Mesendoderm (in vitro differentiated cells): ENCODE measurements at regions not wholly inside any gene's neighbourhood (a gene's known extent, or its start where the extent isn't known, plus 50 kb on each side); places are given as distances from the start of the nearest gene placed in this dataset.

Experiments
- DNase-seq: peaks from one replicate; pipeline ENCODE4 v3.0.0; 2013
- H2AK5ac ChIP-seq: 2 replicates; pipeline ENCODE4 v1.6.1; 2013; ENCODE audit warnings: low read length, inconsistent platforms
- H2BK120ac ChIP-seq: 2 replicates; pipeline ENCODE4 v1.6.1; 2013; ENCODE audit warnings: low read depth, mild to moderate bottlenecking, low read length, moderate library complexity, mixed read lengths
- H2BK15ac ChIP-seq: replicated peaks from 2 replicates; pipeline ENCODE4 v1.6.1; 2013; ENCODE audit warnings: low read depth, mild to moderate bottlenecking, moderate library complexity
- H2BK5ac ChIP-seq: 2 replicates; pipeline ENCODE4 v1.6.1; 2013; ENCODE audit warnings: low read length, inconsistent platforms
- H3K18ac ChIP-seq: 2 replicates; pipeline ENCODE4 v1.6.1; 2013; ENCODE audit warnings: mild to moderate bottlenecking, low read length, mixed read lengths
- H3K23ac ChIP-seq: one replicate; pipeline ENCODE4 v1.6.1; 2013; ENCODE audit warnings: low read length
- H3K27ac ChIP-seq: 2 replicates; pipeline ENCODE4 v1.5.1; 2013; ENCODE audit warnings: low read depth, mild to moderate bottlenecking, inconsistent platforms, low read length, moderate library complexity
- H3K27me3 ChIP-seq: 2 replicates; pipeline ENCODE4 v1.6.1; 2013; ENCODE audit warnings: low read length, control low read depth, mild to moderate bottlenecking, inconsistent platforms; ENCODE audit not compliant: insufficient read depth, poor library complexity
- H3K36me3 ChIP-seq: 2 replicates; pipeline ENCODE4 v1.6.1; 2013; ENCODE audit warnings: low read length, inconsistent platforms; ENCODE audit not compliant: control insufficient read depth, insufficient read depth
- H3K4ac ChIP-seq: one replicate; pipeline ENCODE4 v1.6.1; 2013; ENCODE audit warnings: low read depth, mild to moderate bottlenecking, low read length, moderate library complexity
- H3K4me1 ChIP-seq: 2 replicates; pipeline ENCODE4 v1.6.1; 2013; ENCODE audit warnings: low read depth, low read length, inconsistent platforms; ENCODE audit not compliant: control insufficient read depth
- H3K4me2 ChIP-seq: 2 replicates; pipeline ENCODE4 v1.6.1; 2013; ENCODE audit warnings: low read length
- H3K4me3 ChIP-seq: 2 replicates; pipeline ENCODE4 v1.5.1; 2013; ENCODE audit warnings: mild to moderate bottlenecking, low read length
- H3K56ac ChIP-seq: one replicate; pipeline ENCODE4 v1.6.1; 2013; ENCODE audit warnings: low read length
- H3K79me1 ChIP-seq: 2 replicates; pipeline ENCODE4 v1.6.1; 2013; ENCODE audit warnings: low read length, inconsistent platforms
- H3K79me2 ChIP-seq: 2 replicates; pipeline ENCODE4 v1.6.1; 2013; ENCODE audit warnings: mild to moderate bottlenecking, low read length; ENCODE audit not compliant: control insufficient read depth, insufficient read depth
- H3K9ac ChIP-seq: 2 replicates; pipeline ENCODE4 v1.6.1; 2013; ENCODE audit warnings: low read length, inconsistent platforms
- H4K5ac ChIP-seq: one replicate; pipeline ENCODE4 v1.6.1; 2013; ENCODE audit warnings: low read length
- H4K8ac ChIP-seq: one replicate; pipeline ENCODE4 v1.6.1; 2013; ENCODE audit warnings: low read depth, mild to moderate bottlenecking, control low read depth, low read length, moderate library complexity
- WGBS: extraction: QIAGEN DNeasy Blood & Tissue Kit; methylation state at CpG from one replicate; pipeline ENCODE4 v1.1.7; 2013; ENCODE audit warnings: low lambda C conversion rate, missing lambda C conversion rate; ENCODE audit not compliant: insufficient coverage; ENCODE audit errors: extremely low coverage; 5-methylcytosine and 5-hydroxymethylcytosine counted together

DNA sequence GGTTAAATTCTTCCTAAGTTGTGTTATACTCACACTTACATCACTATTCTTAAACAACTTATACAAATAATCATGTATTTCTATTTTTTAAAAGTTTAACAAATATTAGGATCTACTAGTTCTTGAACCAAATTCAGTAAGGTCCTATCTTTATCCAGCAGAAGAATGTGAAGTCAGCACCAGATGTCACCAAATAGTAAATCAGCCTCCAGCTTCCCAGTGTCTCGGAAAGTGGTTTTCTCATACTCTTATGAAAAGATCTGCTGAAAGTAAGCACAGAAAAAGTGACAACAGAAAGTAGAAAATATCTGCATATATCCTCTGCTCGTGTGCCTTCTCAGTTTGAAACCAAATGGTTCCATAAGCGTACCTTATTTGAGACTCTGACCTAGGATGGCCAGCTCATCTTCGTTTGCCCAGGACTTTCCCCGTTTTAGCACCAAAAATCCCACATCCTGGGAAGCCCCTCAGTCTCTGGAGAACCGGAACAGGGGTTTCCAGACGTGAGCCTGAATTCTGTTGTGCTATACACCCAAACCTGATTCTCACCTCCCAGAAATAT lies 98.0 kb upstream of the DCLK2 start:
- Histone ChIP-seq H4K5ac (no peak overlapping the region), H3K4me1 (no peaks in the 10 kb centered on the region), H3K4me3 (no peak overlapping the region), H3K4me2 (no peak overlapping the region), H2BK15ac (no peak overlapping the region), H3K27me3 (no peaks in the 10 kb centered on the region), H4K8ac (no peak overlapping the region), H3K4ac (no peak overlapping the region), H3K36me3 (no peaks in the 10 kb centered on the region), H3K18ac (no peak overlapping the region), H3K9ac (no peak overlapping the region), H2BK5ac (no peak overlapping the region), H2AK5ac (no peak overlapping the region), H3K27ac (no peak overlapping the region), H2BK120ac (no peak overlapping the region), H3K79me2 (no peaks in the 10 kb centered on the region), H3K56ac (no peak overlapping the region), H3K79me1 (no peaks in the 10 kb centered on the region), H3K23ac (no peak overlapping the region)
- DNase-seq = no peak
- no CpG with 5 or more reads among the region's 7 CpGs for WGBS

DNA sequence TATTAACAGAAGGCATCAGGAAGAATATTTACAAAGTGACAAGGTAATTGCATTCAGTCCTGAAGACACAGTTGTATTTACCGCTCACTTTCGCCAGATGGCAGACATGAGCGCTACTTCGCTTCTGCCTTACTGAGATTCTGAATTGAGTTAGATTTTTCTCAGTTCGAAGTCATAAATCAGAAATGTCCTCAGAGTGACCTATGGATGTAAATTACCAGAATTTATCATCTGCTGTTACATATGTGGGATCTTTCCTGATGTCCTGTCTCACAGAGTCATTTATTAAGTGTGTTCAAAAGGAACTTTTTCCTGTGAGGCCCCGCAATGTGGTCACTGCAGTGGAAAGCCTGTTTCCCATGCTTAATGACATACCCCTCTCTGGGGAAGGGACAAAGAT lies 97.3 kb upstream of the DCLK2 start:
- Histone ChIP-seq H3K36me3 (no peaks in the 10 kb centered on the region), H2BK120ac (no peak overlapping the region), H3K4ac (no peak overlapping the region), H2BK15ac (no peak overlapping the region), H3K27me3 (no peaks in the 10 kb centered on the region), H3K56ac (no peak overlapping the region), H3K27ac (no peak overlapping the region), H2AK5ac (no peak overlapping the region), H4K5ac (no peak overlapping the region), H3K9ac (no peak overlapping the region), H2BK5ac (no peak overlapping the region), H3K18ac (no peak overlapping the region), H4K8ac (no peak overlapping the region), H3K4me1 (no peaks in the 10 kb centered on the region), H3K79me1 (no peaks in the 10 kb centered on the region), H3K4me2 (no peak overlapping the region), H3K79me2 (no peaks in the 10 kb centered on the region), H3K23ac (no peak overlapping the region), H3K4me3 (no peak overlapping the region)
- DNase-seq = peak; percentile 54
- WGBS = no CpG with 5 or more reads among the region's 6 CpGs

DNA sequence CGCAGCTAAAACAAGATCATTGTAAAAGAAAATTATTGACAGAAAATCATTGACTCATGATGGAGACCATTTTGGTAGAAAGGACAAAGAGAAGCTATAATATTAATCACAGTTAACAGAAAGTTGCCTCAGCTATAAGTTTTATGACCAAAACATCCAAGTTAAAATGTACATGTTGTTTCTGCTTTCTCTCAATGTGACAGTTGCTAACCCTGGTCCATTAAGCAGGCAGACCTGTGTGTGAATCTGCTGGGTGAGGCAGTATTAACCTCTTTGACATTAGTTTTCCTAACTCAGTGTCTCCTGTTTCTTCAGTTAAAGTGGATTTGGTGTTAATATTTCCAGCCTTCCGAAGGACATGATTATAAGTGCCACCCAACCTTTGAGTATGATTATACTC lies 94.8 kb upstream of the DCLK2 start:
- no peak overlapping the region for H3K4ac ChIP-seq
- no peak overlapping the region for H3K9ac ChIP-seq
- no peak overlapping the region for H3K23ac ChIP-seq
- no peaks in the 10 kb centered on the region for H3K27me3 ChIP-seq
- no peak overlapping the region for H4K5ac ChIP-seq
- no peaks in the 10 kb centered on the region for H3K4me1 ChIP-seq
- WGBS = no CpG with 5 or more reads among the region's 2 CpGs
- DNase-seq = no peak
- H3K4me2 ChIP-seq = no peak overlapping the region
- H2BK120ac ChIP-seq = no peak overlapping the region
- H3K36me3 ChIP-seq = no peaks in the 10 kb centered on the region
- no peak overlapping the region for H3K18ac ChIP-seq
- no peaks in the 10 kb centered on the region for H3K79me2 ChIP-seq
- H3K56ac ChIP-seq = no peak overlapping the region
- no peak overlapping the region for H2AK5ac ChIP-seq
- no peak overlapping the region for H3K4me3 ChIP-seq
- H3K27ac ChIP-seq = no peak overlapping the region
- H2BK15ac ChIP-seq = no peak overlapping the region
- no peaks in the 10 kb centered on the region for H3K79me1 ChIP-seq
- no peak overlapping the region for H4K8ac ChIP-seq
- no peak overlapping the region for H2BK5ac ChIP-seq

DNA sequence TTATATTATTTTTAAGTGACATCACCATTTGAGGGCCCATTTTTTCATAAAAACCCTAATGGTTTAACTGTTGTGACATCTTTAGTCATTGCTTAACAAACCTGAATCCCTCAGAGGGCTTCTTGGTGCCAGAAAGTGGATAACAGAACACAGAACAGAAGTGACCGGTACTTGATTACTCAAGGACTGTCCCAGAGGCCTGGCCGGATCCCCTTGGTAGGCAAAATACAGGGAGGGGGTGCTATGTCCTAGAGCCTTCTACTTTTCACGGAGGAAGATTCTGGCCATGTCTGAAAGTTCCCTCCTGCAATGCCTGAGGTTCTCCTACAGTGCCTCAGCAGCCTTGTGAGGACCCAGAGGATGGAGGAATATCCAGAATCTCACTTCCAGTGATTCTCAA lies 94.3 kb upstream of the DCLK2 start:
- Histone ChIP-seq H3K27me3 (no peaks in the 10 kb centered on the region), H3K4ac (no peak overlapping the region), H4K8ac (no peak overlapping the region), H3K9ac (no peak overlapping the region), H3K4me1 (no peaks in the 10 kb centered on the region), H3K79me2 (no peaks in the 10 kb centered on the region), H2BK5ac (no peak overlapping the region), H2BK15ac (no peak overlapping the region), H4K5ac (no peak overlapping the region), H3K79me1 (no peaks in the 10 kb centered on the region), H3K4me2 (no peak overlapping the region), H3K23ac (no peak overlapping the region), H3K4me3 (no peak overlapping the region), H3K56ac (no peak overlapping the region), H3K27ac (no peak overlapping the region), H3K18ac (no peak overlapping the region), H2BK120ac (no peak overlapping the region), H3K36me3 (no peaks in the 10 kb centered on the region), H2AK5ac (no peak overlapping the region)
- WGBS = no CpG with 5 or more reads among the region's 3 CpGs
- DNase-seq = no peak

DNA sequence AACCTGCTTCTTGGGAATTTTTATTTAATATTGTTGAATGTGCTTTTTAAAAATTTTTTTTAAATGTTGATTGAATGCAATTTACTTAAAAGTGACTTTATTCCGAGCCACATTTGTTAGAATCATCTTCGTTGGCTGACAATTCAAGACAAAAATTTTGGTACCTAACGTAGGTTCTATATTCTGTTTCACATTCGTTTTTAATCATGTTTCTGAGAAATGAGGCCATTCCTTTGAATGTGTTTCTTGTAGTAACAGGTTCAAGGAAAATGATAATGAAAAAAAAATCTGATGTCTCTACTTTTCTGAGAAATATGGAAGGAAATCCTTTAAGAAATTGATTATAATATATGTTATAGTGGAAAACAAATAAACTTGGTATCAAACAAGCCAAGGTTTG lies 92.3 kb upstream of the DCLK2 start:
- Histone ChIP-seq H3K23ac (no peak overlapping the region), H3K18ac (no peak overlapping the region), H3K56ac (no peak overlapping the region), H4K8ac (no peak overlapping the region), H2BK5ac (no peak overlapping the region), H4K5ac (no peak overlapping the region), H3K4me3 (no peak overlapping the region), H3K4ac (no peak overlapping the region), H2BK15ac (no peak overlapping the region), H3K27me3 (no peaks in the 10 kb centered on the region), H3K27ac (no peak overlapping the region), H2AK5ac (no peak overlapping the region), H3K79me1 (no peaks in the 10 kb centered on the region), H3K4me2 (no peak overlapping the region), H3K79me2 (no peaks in the 10 kb centered on the region), H3K4me1 (no peaks in the 10 kb centered on the region), H3K9ac (no peak overlapping the region), H3K36me3 (no peaks in the 10 kb centered on the region), H2BK120ac (no peak overlapping the region)
- 100% methylated on average over 1 of the region's 4 CpGs for WGBS
- no peak for DNase-seq

DNA sequence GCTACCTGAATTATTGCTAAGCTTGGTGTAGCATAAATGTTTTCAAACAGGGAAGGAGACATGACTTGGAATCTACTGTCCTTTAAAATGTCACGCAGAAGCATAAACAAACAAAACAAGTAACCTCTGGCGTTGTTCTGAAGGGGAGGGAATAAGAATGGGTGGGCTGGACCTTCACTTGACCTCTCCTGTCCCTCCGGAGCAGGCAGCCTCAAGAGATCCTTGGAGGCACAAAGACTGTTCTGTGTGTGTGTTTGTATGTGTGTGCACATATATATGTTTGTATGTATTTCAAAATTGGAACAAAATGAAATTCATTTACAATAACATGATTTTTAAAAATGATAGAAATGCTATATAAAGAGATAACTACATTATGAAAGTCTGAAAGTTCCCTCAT lies 91.3 kb upstream of the DCLK2 start:
- no peak for DNase-seq
- no peak overlapping the region for H3K27ac ChIP-seq
- WGBS = no CpG with 5 or more reads among the region's 3 CpGs

More for the DNA sequence above, 91.3 kb upstream of the DCLK2 start:
- Histone ChIP-seq H3K4ac (no peak overlapping the region), H4K5ac (no peak overlapping the region), H2BK15ac (no peak overlapping the region), H3K79me1 (no peaks in the 10 kb centered on the region), H4K8ac (no peak overlapping the region), H3K79me2 (no peaks in the 10 kb centered on the region), H3K4me3 (no peak overlapping the region), H3K36me3 (no peaks in the 10 kb centered on the region), H3K4me1 (no peaks in the 10 kb centered on the region), H3K18ac (no peak overlapping the region), H2AK5ac (no peak overlapping the region), H3K4me2 (no peak overlapping the region), H3K23ac (no peak overlapping the region), H3K56ac (no peak overlapping the region), H3K9ac (no peak overlapping the region), H2BK5ac (no peak overlapping the region), H2BK120ac (no peak overlapping the region), H3K27me3 (no peaks in the 10 kb centered on the region)
